Natural killer cell (primary cell): ENCODE measurements at regions not wholly inside any gene's neighbourhood (a gene's known extent, or its start where the extent isn't known, plus 50 kb on each side); places are given as distances from the start of the nearest gene placed in this dataset.
A peak's percentile ranks its signal among the peaks of the same experiment; 100 is the strongest.
"Not testable (repeated sequence)": the region's sequence is repeated elsewhere in the genome, so short reads cannot be mapped to it uniquely, and the experiment has no call there.

Experiments
- ATAC-seq, 3 donors: fragments of 150-1000 bp in 2 of 3; fragments of 200-7000 bp in 1 of 3; cut with Tn5 transposase; 1 replicate in 1 of 3; 2 replicates in 2 of 3; pipeline ENCODE4 v1.10.0; 2021; ENCODE audit warnings: mild to moderate bottlenecking in 2 of 3, moderate library complexity in 2 of 3
- DNase-seq, 2 donors: peaks; one replicate each; pipeline versions ENCODE4 v3.0.0 to v3.0.0-alpha.2; 2013 to 2021; ENCODE audit warnings: mixed read lengths in 1 of 2
- H3K27ac ChIP-seq: one replicate; pipeline ENCODE4 v1.5.1; 2013; ENCODE audit warnings: mild to moderate bottlenecking, low read length
- H3K27me3 ChIP-seq: one replicate; pipeline ENCODE4 v1.6.1; 2013; ENCODE audit warnings: low read length; ENCODE audit not compliant: control insufficient read depth, insufficient read depth
- H3K36me3 ChIP-seq: one replicate; pipeline ENCODE4 v1.6.1; 2013; ENCODE audit warnings: low read length; ENCODE audit not compliant: control insufficient read depth, insufficient read depth
- H3K4me1 ChIP-seq: one replicate; pipeline ENCODE4 v1.6.1; 2013; ENCODE audit warnings: low read length; ENCODE audit not compliant: control insufficient read depth, insufficient read depth
- H3K4me3 ChIP-seq: one replicate; pipeline ENCODE4 v1.5.1; 2013; ENCODE audit warnings: low read length
- H3K9me3 ChIP-seq: one replicate; pipeline ENCODE4 v1.6.1; 2013; ENCODE audit warnings: low read length; ENCODE audit not compliant: control insufficient read depth, insufficient read depth
- H3K27ac Mint-ChIP-seq, 2 donors: one replicate each; pipeline ENCODE4 v1.8.0; 2022; ENCODE audit warnings: mild to moderate bottlenecking in 2 of 2, mixed read lengths in 2 of 2, moderate library complexity in 1 of 2
- H3K27me3 Mint-ChIP-seq, 2 donors: one replicate each; pipeline ENCODE4 v1.8.0; 2022; ENCODE audit warnings: low read depth in 2 of 2, mixed read lengths in 2 of 2
- H3K36me3 Mint-ChIP-seq: one replicate; pipeline ENCODE4 v1.8.0; 2022; ENCODE audit warnings: mixed read lengths
- H3K4me1 Mint-ChIP-seq, 2 donors: one replicate each; pipeline ENCODE4 v1.8.0; 2022; ENCODE audit warnings: mixed read lengths in 2 of 2
- H3K4me3 Mint-ChIP-seq: one replicate; pipeline ENCODE4 v1.8.0; 2022; ENCODE audit warnings: mild to moderate bottlenecking, moderate library complexity, mixed read lengths
- H3K9me3 Mint-ChIP-seq, 2 donors: one replicate each; pipeline ENCODE4 v1.8.0; 2022; ENCODE audit warnings: mixed read lengths in 2 of 2
- WGBS: methylation state at CpG from one replicate; pipeline ENCODE4 v1.1.7; 2013; ENCODE audit warnings: missing lambda C conversion rate; ENCODE audit not compliant: insufficient coverage; 5-methylcytosine and 5-hydroxymethylcytosine counted together
- intact Hi-C: fragments of 100-400 bp; cut with micrococcal nuclease; formaldehyde crosslinking; loops from one replicate; pipeline ENCODE4 v1.14.2; 2022
- TF ChIP-seq, protein P1 (sequence below): fragments of 200-600 bp; IDR thresholded peaks from one replicate; pipeline ENCODE4 v1.8.0; 2022; ENCODE audit warnings: antibody characterized with exemption

DNA sequence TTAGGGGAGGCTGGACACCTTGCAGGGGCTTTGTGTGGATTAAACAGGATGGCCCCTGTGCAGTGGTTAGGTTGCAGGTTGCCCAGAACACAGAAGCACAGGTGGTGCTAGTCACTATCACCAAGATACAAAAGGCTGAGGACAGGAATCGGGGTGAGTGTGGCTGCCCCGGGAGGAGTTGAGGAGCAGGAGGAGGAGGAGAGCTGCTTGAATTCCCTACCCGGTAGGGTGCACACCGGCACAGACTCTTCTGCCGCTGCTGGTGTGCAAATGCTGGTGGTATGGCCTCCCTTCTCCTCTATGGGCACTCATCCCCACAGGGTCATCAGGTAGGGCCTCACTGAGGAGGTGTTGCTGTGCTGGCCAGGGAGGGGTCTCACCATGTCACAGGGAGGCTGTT, 67.5 kb upstream of the SMAD6 start:
- DNase-seq = no peak
- Mint-ChIP-seq H3K4me1 (peaks cover 9% of the 10 kb centered on the region in 2 donors), H3K4me3 (no peak overlapping the region), H3K27me3 (no peaks in the 10 kb centered on the region), H3K9me3 (no peaks in the 10 kb centered on the region), H3K27ac (no peak overlapping the region), H3K36me3 (no peaks in the 10 kb centered on the region)
- peaks cover 13% of the 10 kb centered on the region for H3K4me1 ChIP-seq
- H3K27me3 ChIP-seq = no peaks in the 10 kb centered on the region
- ATAC-seq = no peak
- H3K36me3 ChIP-seq = no peaks in the 10 kb centered on the region
- intact Hi-C loops = no loop called here
- TF ChIP-seq, protein P1, sequence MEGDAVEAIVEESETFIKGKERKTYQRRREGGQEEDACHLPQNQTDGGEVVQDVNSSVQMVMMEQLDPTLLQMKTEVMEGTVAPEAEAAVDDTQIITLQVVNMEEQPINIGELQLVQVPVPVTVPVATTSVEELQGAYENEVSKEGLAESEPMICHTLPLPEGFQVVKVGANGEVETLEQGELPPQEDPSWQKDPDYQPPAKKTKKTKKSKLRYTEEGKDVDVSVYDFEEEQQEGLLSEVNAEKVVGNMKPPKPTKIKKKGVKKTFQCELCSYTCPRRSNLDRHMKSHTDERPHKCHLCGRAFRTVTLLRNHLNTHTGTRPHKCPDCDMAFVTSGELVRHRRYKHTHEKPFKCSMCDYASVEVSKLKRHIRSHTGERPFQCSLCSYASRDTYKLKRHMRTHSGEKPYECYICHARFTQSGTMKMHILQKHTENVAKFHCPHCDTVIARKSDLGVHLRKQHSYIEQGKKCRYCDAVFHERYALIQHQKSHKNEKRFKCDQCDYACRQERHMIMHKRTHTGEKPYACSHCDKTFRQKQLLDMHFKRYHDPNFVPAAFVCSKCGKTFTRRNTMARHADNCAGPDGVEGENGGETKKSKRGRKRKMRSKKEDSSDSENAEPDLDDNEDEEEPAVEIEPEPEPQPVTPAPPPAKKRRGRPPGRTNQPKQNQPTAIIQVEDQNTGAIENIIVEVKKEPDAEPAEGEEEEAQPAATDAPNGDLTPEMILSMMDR = no peak
- 94% methylated on average over 2 of the region's 5 CpGs for WGBS
- H3K9me3 ChIP-seq = no peaks in the 10 kb centered on the region
- no peak overlapping the region for H3K27ac ChIP-seq
- no peak overlapping the region for H3K4me3 ChIP-seq

DNA sequence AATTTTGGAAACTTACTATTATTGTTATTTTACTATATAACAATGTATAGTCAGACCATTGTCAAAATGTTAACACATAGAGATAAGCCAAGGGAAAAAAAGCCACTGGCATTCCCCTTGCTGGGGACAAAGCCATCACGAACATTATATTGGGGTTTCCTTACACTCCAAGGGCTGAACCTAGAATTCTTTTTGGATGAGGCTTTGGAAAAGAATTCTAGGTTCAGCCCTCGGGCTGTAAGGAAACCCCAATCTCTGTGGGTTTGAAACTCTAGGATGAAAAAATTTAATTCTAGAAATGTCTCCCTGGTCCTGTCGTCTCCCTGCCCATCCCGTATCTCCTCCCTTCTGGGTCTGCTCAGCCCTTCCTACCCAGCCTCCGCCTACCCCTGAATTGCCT, 67.0 kb upstream of the SMAD6 start:
- 83% methylated on average over 5 of the region's 5 CpGs for WGBS
- Mint-ChIP-seq H3K4me3 (no peak overlapping the region), H3K27me3 (no peaks in the 10 kb centered on the region), H3K27ac (no peak overlapping the region), H3K36me3 (no peaks in the 10 kb centered on the region), H3K9me3 (no peaks in the 10 kb centered on the region), H3K4me1 (peaks cover 9% of the 10 kb centered on the region in 2 donors)
- Histone ChIP-seq H3K27ac (no peak overlapping the region), H3K4me1 (peaks cover 13% of the 10 kb centered on the region), H3K4me3 (no peak overlapping the region), H3K9me3 (no peaks in the 10 kb centered on the region), H3K36me3 (no peaks in the 10 kb centered on the region), H3K27me3 (no peaks in the 10 kb centered on the region)
- ATAC-seq = no peak
- intact Hi-C loops = no loop called here
- DNase-seq = no peak
- TF ChIP-seq, protein P1 = no peak

DNA sequence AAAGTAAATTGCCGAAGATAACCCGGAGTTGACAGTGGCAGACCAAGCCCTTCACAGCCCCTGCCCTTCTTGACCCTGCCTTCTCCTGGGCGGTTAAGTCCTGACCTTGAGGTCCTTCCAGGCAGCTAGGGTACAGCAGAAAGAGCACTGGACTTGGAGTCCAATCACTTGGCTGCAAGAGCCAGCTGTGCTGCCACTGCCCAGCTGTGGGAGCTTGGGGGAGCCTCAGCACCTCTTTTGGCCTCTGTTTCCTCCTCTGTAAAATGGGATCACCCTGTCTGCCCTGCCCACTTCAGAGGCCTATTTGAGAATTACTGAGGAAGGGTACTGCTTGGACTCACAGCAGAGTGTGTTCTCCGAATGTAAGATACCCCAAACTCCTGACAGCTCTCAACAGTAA, 66.2 kb upstream of the SMAD6 start:
- TF ChIP-seq, protein P1 = no peak
- Mint-ChIP-seq H3K4me1 (peaks cover 9% of the 10 kb centered on the region in 2 donors), H3K27me3 (no peaks in the 10 kb centered on the region), H3K36me3 (no peaks in the 10 kb centered on the region), H3K4me3 (no peak overlapping the region), H3K27ac (no peak overlapping the region), H3K9me3 (no peaks in the 10 kb centered on the region)
- Histone ChIP-seq H3K4me1 (peaks cover 13% of the 10 kb centered on the region), H3K9me3 (no peaks in the 10 kb centered on the region), H3K36me3 (no peaks in the 10 kb centered on the region), H3K4me3 (no peak overlapping the region), H3K27ac (no peak overlapping the region), H3K27me3 (no peaks in the 10 kb centered on the region)
- 100% methylated on average over 4 of the region's 4 CpGs for WGBS
- intact Hi-C loops = no loop called here
- DNase-seq (no peak), ATAC-seq (no peak)

DNA sequence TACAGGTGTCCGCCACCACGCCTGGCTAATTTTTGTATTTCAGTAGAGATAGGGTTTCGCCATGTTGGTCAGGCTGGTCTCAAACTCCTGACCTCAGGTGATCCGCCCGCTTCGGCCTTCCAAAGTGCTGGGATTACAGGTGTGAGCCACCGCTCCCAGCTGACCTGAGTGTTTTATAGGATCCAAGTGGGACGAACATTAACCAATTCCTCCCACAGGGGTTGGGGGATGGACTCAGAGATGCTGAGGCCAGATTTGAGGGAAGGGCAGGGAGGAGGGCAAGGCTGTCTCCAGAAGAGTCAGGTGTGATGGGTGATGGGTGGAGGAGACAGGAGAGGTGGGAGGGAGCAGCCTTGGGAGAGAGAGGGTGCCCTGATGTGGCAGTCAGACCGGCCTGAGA, 65.0 kb upstream of the SMAD6 start:
- H3K4me3 Mint-ChIP-seq, H3K9me3 Mint-ChIP-seq, H3K36me3 Mint-ChIP-seq, DNase-seq, H3K27ac ChIP-seq, H3K4me3 ChIP-seq, H3K27me3 Mint-ChIP-seq, H3K4me1 Mint-ChIP-seq, H3K27me3 ChIP-seq, intact Hi-C loops, H3K9me3 ChIP-seq, ATAC-seq, H3K36me3 ChIP-seq: not testable (repeated sequence)
- H3K27ac Mint-ChIP-seq = peak overlapping the region in 1 of 2 donors; percentile 77
- 97% methylated on average over 7 of the region's 9 CpGs for WGBS
- peaks cover 13% of the 10 kb centered on the region for H3K4me1 ChIP-seq
